ENCODE measurements at regions not wholly inside any gene's neighbourhood (a gene's known extent, or its start where the extent isn't known, plus 50 kb on each side); places are given as distances from the start of the nearest gene placed in this dataset.

- FAIRE-seq (no peak), DNase-seq (ENCODE audit: low read depth, low spot score) (no peak), ATAC-seq (peak; percentile 76)
- Histone ChIP-seq H2AFZ (ENCODE audit: control insufficient read depth, low read depth, low read length) (no peak overlapping the region), H3K79me2 (ENCODE audit: control insufficient read depth, insufficient read depth, low read length) (no peaks in the 10 kb centered on the region), H3K27ac (ENCODE audit: control insufficient read depth, insufficient read depth) (no peak overlapping the region), H3K4me2 (ENCODE audit: control insufficient read depth, insufficient read depth) (no peak overlapping the region), H3K27me3 (replicated peaks in 1 of 2; ENCODE audit: control insufficient read depth in 2 of 2, insufficient read depth in 2 of 2, low read length in 1 of 2) (no peaks in the 10 kb centered on the region), H3K9ac (ENCODE audit: control insufficient read depth, insufficient read depth, low read length) (no peak overlapping the region), H3K4me3 (no peak overlapping the region), H4K20me1 (ENCODE audit: control insufficient read depth, insufficient read depth) (no peaks in the 10 kb centered on the region), H3K9me3 (replicated peaks; ENCODE audit: control insufficient read depth, insufficient read depth, low read length) (no peaks in the 10 kb centered on the region), H3K4me1 (ENCODE audit: control insufficient read depth, insufficient read depth, low read length) (no peaks in the 10 kb centered on the region), H3K36me3 (ENCODE audit: control insufficient read depth in 2 of 2, insufficient read depth in 2 of 2, low read length in 1 of 2) (no peaks in the 10 kb centered on the region)
- POLR2A ChIA-PET = no interaction called here
- RAD21 ChIA-PET (ENCODE audit: unreplicated experiment) = interaction anchor here (1.1 kb wide), 1 partner anchor 15 kb away, joined by 5 read pairs; no protein-coding TSS in a partner anchor
- in situ Hi-C loops (cut with MboI) = no loop called here
- intact Hi-C loops (cut with micrococcal nuclease; ENCODE audit: unreplicated experiment) = loop anchor here (5.0 kb wide), 1 partner anchor 141 kb away; no protein-coding TSS in a partner anchor
- 0% methylated on average over 3 of the region's 3 CpGs for WGBS (ENCODE audit: insufficient coverage, insufficient replicate concordance, low lambda C conversion rate, missing lambda C conversion rate)
- no TSS peak for BruUV-seq (replicated peaks)
- CTCF ChIA-PET = no interaction called here
- SMC1A ChIA-PET (ENCODE audit: uncharacterized antibody, unreplicated experiment) = no interaction called here
- TF ChIP-seq ETV6 (conservative IDR thresholded peaks at IDR 0.05 in 1 of 2, IDR thresholded peaks at IDR 0.05 in 1 of 2; ENCODE audit: borderline replicate concordance in 1 of 2, low read depth in 1 of 2) = no peak
- TF ChIP-seq MTA2 (IDR thresholded peaks at IDR 0.05; ENCODE audit: low read depth) = peak; percentile 94
- TF ChIP-seq ZBTB33 (IDR thresholded peaks at IDR 0.05) = no peak
- no peak for TF ChIP-seq BACH1 (IDR thresholded peaks at IDR 0.05; ENCODE audit: borderline replicate concordance)
- no peak for TF ChIP-seq ZNF592 (IDR thresholded peaks at IDR 0.05)
- TF ChIP-seq ZNF384 (IDR thresholded peaks at IDR 0.05; ENCODE audit: borderline replicate concordance, low read depth, low read length) = no peak
- no peak for TF ChIP-seq SMC3 (IDR thresholded peaks at IDR 0.05; ENCODE audit: borderline replicate concordance, low read length)
- no peak for TF ChIP-seq ATF3 (IDR thresholded peaks at IDR 0.05; ENCODE audit: borderline replicate concordance, extremely low read depth, low read depth, low read length)
- no peak for TF ChIP-seq CBX3 (IDR thresholded peaks at IDR 0.05; ENCODE audit: borderline replicate concordance, low read depth)
- TF ChIP-seq TCF7 (IDR thresholded peaks at IDR 0.05; ENCODE audit: borderline replicate concordance) = no peak
- TF ChIP-seq NBN (IDR thresholded peaks at IDR 0.05) = no peak
- TF ChIP-seq KAT2A (conservative IDR thresholded peaks at IDR 0.05; ENCODE audit: control insufficient read depth, low read depth, low read length) = no peak
- no peak for TF ChIP-seq NR2C1 (IDR thresholded peaks at IDR 0.05)
- no peak for TF ChIP-seq ZBED1 (IDR thresholded peaks at IDR 0.05; ENCODE audit: borderline replicate concordance)
- no peak for TF ChIP-seq CTCF (IDR thresholded peaks at IDR 0.05 in 2 of 3, conservative IDR thresholded peaks at IDR 0.05 in 1 of 3; ENCODE audit: control insufficient read depth in 2 of 3, extremely low read depth in 1 of 3, insufficient read depth in 1 of 3, low read depth in 3 of 3, low read length in 3 of 3)
- TF ChIP-seq IKZF1 (conservative IDR thresholded peaks at IDR 0.05) = peak; percentile 67
- TF ChIP-seq ZNF207 (IDR thresholded peaks at IDR 0.05; ENCODE audit: borderline replicate concordance) = no peak
These were observed 120.5 kb upstream of the ZWINT start for GRCh38 chr10:56481521-56482091.

Data from GM12878 (cell line).